B cell (primary cell): ENCODE measurements at regions not wholly inside any gene's neighbourhood (a gene's known extent, or its start where the extent isn't known, plus 50 kb on each side); places are given as distances from the start of the nearest gene placed in this dataset.

Experiments used
- ATAC-seq: fragments of 200-7000 bp; cut with Tn5 transposase; one replicate; pipeline ENCODE4 v1.10.0; 2021; ENCODE audit warnings: low read depth, mild to moderate bottlenecking, moderate number of reproducible peaks, moderate library complexity
- CTCF ChIA-PET: fragments of 350-600 bp; sonication (Branson Sonifier 250); formaldehyde crosslinking; loops from one replicate; lab custom pipeline; 2021; ENCODE audit warnings: antibody characterized with exemption, inconsistent platforms; lab: Charles Lee
- POLR2A ChIA-PET: fragments of 350-600 bp; sonication (Branson Sonifier 250); formaldehyde crosslinking; loops from one replicate; lab custom pipeline; 2021; ENCODE audit warnings: antibody characterized with exemption; lab: Charles Lee
- DNase-seq: peaks from one replicate; pipeline ENCODE4 v3.0.0; 2013
- H2AFZ ChIP-seq: 2 replicates; pipeline ENCODE4 v1.6.1; 2012; ENCODE audit warnings: mild to moderate bottlenecking, low read depth, low read length; ENCODE audit not compliant: insufficient read depth, poor library complexity, severe bottlenecking
- H3K27ac ChIP-seq, 2 donors: 1 replicate in 1 of 2; 2 replicates in 1 of 2; pipeline ENCODE4 v1.5.1; 2012 to 2013; ENCODE audit warnings: low read length in 2 of 2, mild to moderate bottlenecking in 2 of 2, moderate library complexity in 1 of 2
- H3K27me3 ChIP-seq, 4 experiments: fragments of 200-600 bp in 1 of 4; sonication (generic) in 1 of 4; replicated peaks in 1 of 4; 1 replicate in 2 of 4; 2 replicates in 2 of 4; pipeline versions ENCODE4 v1.6.1 to v1.7.0; 2013 to 2016; ENCODE audit warnings: low read length in 3 of 4, mild to moderate bottlenecking in 2 of 4, mixed read lengths in 1 of 4, moderate library complexity in 1 of 4; ENCODE audit not compliant: insufficient read depth in 4 of 4, control insufficient read depth in 3 of 4; ENCODE audit errors: control extremely low read depth in 1 of 4
- H3K36me3 ChIP-seq, 2 experiments: replicated peaks in 1 of 2; 1 replicate in 1 of 2; 2 replicates in 1 of 2; pipeline versions ENCODE4 v1.6.1 to v1.7.1; 2013; ENCODE audit warnings: low read length in 1 of 2; ENCODE audit not compliant: insufficient read depth in 2 of 2, control insufficient read depth in 1 of 2; ENCODE audit errors: control extremely low read depth in 1 of 2, extremely low read depth in 1 of 2
- H3K4me1 ChIP-seq, 2 donors: fragments of 200-600 bp in 1 of 2; sonication (generic) in 1 of 2; 1 replicate in 1 of 2; 2 replicates in 1 of 2; pipeline versions ENCODE4 v1.5.1 to v1.6.1; 2013 to 2017; ENCODE audit warnings: low read length in 2 of 2; ENCODE audit not compliant: control insufficient read depth in 2 of 2, insufficient read depth in 2 of 2
- H3K4me2 ChIP-seq: replicated peaks from 2 replicates; pipeline ENCODE3; 2012; ENCODE audit warnings: mild to moderate bottlenecking, low read depth, low read length; ENCODE audit not compliant: poor library complexity, severe bottlenecking
- H3K4me3 ChIP-seq, 5 experiments: fragments of 200-600 bp in 1 of 5; sonication (generic) in 1 of 5; 1 replicate in 3 of 5; 2 replicates in 2 of 5; pipeline versions ENCODE4 v1.5.1 to v1.7.0; 2011 to 2016; ENCODE audit warnings: low read length in 4 of 5, mild to moderate bottlenecking in 4 of 5, low read depth in 2 of 5, control low read depth in 1 of 5, moderate library complexity in 1 of 5; ENCODE audit not compliant: insufficient read depth in 1 of 5; ENCODE audit errors: control extremely low read depth in 1 of 5, extremely low read depth in 1 of 5
- H3K79me2 ChIP-seq: fragments of 200-600 bp; sonication (generic); one replicate; pipeline ENCODE4 v1.6.0; 2016; ENCODE audit warnings: low read length; ENCODE audit not compliant: control insufficient read depth, insufficient read depth
- H3K9ac ChIP-seq: fragments of 200-600 bp; sonication (generic); 2 replicates; pipeline ENCODE4 v1.6.1; 2017; ENCODE audit warnings: mild to moderate bottlenecking, low read length, moderate library complexity
- H3K9me3 ChIP-seq, 3 donors: one replicate each; pipeline versions ENCODE4 v1.6.1 to v1.7.1; 2013; ENCODE audit warnings: low read length in 2 of 3; ENCODE audit not compliant: control insufficient read depth in 2 of 3, insufficient read depth in 1 of 3; ENCODE audit errors: control extremely low read depth in 1 of 3
- H4K20me1 ChIP-seq: 2 replicates; pipeline ENCODE4 v1.6.0; 2012; ENCODE audit warnings: mild to moderate bottlenecking, low read length; ENCODE audit not compliant: insufficient read depth, control insufficient read depth, poor library complexity, severe bottlenecking
- H3K27ac Mint-ChIP-seq: one replicate; pipeline ENCODE4 v1.8.0; 2021; ENCODE audit warnings: mixed read lengths
- H3K27me3 Mint-ChIP-seq: one replicate; pipeline ENCODE4 v1.8.0; 2021; ENCODE audit warnings: mixed read lengths
- H3K4me1 Mint-ChIP-seq: one replicate; pipeline ENCODE4 v1.8.0; 2021; ENCODE audit warnings: mixed read lengths
- H3K4me3 Mint-ChIP-seq: one replicate; pipeline ENCODE4 v1.8.0; 2021; ENCODE audit warnings: mixed read lengths
- H3K9me3 Mint-ChIP-seq: one replicate; pipeline ENCODE4 v1.8.0; 2022; ENCODE audit warnings: mixed read lengths; ENCODE audit not compliant: insufficient read depth
- EZH2 ChIP-seq: IDR thresholded peaks from 2 replicates; pipeline ENCODE4 v1.6.1; 2012; ENCODE audit warnings: borderline replicate concordance, low read depth, mild to moderate bottlenecking, moderate library complexity, low read length; ENCODE audit not compliant: insufficient read depth, poor library complexity, severe bottlenecking
- WGBS: methylation state at CpG from one replicate; pipeline ENCODE4 v1.1.5; 2013; ENCODE audit warnings: missing lambda C conversion rate; ENCODE audit not compliant: insufficient coverage; 5-methylcytosine and 5-hydroxymethylcytosine counted together
- intact Hi-C: fragments of 100-400 bp; cut with micrococcal nuclease; formaldehyde crosslinking; loops from one replicate; pipeline ENCODE4 v1.10.0; 2022
- TF ChIP-seq, protein P1 (sequence below): fragments of 200-600 bp; IDR thresholded peaks from one replicate; pipeline ENCODE4 v1.8.0; 2022; ENCODE audit warnings: antibody characterized with exemption, mild to moderate bottlenecking

DNA sequence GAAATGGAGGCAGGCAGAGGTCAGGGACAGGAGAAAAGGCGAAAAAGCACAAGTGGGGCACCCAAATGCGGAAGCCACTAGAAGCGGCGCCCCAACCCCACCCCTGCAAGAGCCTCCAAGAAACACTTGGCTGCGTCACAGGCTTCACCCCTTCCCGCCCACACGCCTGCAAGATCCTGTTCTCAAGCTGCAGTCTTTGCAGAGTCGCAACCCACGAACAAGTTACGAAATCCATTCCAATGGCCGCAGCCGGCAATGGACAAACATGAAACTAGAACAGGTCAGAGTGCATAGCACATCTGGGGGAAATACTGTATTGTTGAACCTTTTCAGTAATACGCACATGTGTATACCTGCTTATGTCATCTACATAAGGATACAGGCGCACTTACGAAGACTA lies 103.6 kb downstream of the PSMG1 start:
- no peaks in the 10 kb centered on the region for H3K79me2 ChIP-seq
- intact Hi-C loops: no loop called here
- H3K9ac ChIP-seq: no peak overlapping the region
- H4K20me1 ChIP-seq: no peaks in the 10 kb centered on the region
- H2AFZ ChIP-seq: no peak overlapping the region
- ChIA-PET POLR2A (no interaction called here), CTCF (no interaction called here)
- H3K9me3 Mint-ChIP-seq: peaks cover 3% of the 10 kb centered on the region
- no peaks in the 10 kb centered on the region for H3K4me1 Mint-ChIP-seq
- no peak overlapping the region for H3K4me3 ChIP-seq
- H3K9me3 ChIP-seq: peaks cover 0 to 3% (median 1%) of the 10 kb centered on the region in 3 donors
- H3K4me3 Mint-ChIP-seq: no peak overlapping the region
- H3K36me3 ChIP-seq: no peaks in the 10 kb centered on the region
- WGBS: 92% methylated on average over 12 of the region's 15 CpGs
- no peak overlapping the region for H3K27ac Mint-ChIP-seq
- H3K27me3 Mint-ChIP-seq: peaks cover 16% of the 10 kb centered on the region
- DNase-seq (no peak), ATAC-seq (no peak)
- H3K27me3 ChIP-seq: no peaks in the 10 kb centered on the region
- H3K27ac ChIP-seq: no peak overlapping the region
- no peak for TF ChIP-seq EZH2
- TF ChIP-seq, protein P1, sequence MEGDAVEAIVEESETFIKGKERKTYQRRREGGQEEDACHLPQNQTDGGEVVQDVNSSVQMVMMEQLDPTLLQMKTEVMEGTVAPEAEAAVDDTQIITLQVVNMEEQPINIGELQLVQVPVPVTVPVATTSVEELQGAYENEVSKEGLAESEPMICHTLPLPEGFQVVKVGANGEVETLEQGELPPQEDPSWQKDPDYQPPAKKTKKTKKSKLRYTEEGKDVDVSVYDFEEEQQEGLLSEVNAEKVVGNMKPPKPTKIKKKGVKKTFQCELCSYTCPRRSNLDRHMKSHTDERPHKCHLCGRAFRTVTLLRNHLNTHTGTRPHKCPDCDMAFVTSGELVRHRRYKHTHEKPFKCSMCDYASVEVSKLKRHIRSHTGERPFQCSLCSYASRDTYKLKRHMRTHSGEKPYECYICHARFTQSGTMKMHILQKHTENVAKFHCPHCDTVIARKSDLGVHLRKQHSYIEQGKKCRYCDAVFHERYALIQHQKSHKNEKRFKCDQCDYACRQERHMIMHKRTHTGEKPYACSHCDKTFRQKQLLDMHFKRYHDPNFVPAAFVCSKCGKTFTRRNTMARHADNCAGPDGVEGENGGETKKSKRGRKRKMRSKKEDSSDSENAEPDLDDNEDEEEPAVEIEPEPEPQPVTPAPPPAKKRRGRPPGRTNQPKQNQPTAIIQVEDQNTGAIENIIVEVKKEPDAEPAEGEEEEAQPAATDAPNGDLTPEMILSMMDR: no peak
- no peak overlapping the region for H3K4me2 ChIP-seq
- no peaks in the 10 kb centered on the region for H3K4me1 ChIP-seq

DNA sequence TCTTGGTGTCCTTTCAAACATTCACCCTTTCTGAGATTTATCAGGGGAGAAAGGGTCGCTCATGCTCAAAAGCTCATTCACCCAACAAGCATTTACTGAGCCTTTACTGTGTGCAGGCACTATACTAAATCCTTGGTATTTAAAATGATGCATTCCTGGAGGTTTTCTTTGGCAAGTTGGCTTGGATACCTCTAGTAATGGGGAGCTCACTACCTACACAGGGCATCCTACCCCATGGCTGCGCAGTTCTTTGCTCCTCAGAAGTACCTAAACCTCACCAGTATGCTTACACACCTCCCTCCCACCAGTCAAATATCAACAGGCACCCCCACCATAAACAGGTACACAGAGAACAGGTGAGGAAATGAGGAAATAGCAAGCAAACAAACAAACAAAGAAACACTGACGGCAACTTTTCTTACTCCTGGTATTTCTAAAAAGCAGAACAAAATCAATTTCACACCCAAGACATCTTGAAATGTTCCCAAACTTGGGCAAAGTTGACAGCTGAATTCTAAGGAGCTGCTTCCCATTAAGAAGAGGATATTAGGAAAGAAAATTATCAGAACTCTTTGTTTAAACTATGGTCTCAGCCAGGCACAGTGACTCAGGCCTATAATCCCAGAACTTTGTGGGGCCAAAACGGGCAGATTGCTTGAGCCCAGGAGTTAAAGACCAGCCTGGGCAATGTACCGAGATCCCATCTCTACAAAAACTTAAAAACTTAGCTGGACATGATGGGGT lies 104.8 kb downstream of the PSMG1 start:
- Histone ChIP-seq H3K36me3 (no peaks in the 10 kb centered on the region), H3K4me3 (no peak overlapping the region), H2AFZ (no peak overlapping the region), H3K4me1 (no peaks in the 10 kb centered on the region), H4K20me1 (no peaks in the 10 kb centered on the region), H3K9me3 (peaks cover 0 to 3% (median 1%) of the 10 kb centered on the region in 3 donors), H3K4me2 (no peak overlapping the region), H3K9ac (no peak overlapping the region), H3K27me3 (no peaks in the 10 kb centered on the region), H3K79me2 (no peaks in the 10 kb centered on the region), H3K27ac (no peak overlapping the region)
- 86% methylated on average over 1 of the region's 5 CpGs for WGBS
- peaks cover 3% of the 10 kb centered on the region for H3K9me3 Mint-ChIP-seq
- H3K27me3 Mint-ChIP-seq: peaks cover 16% of the 10 kb centered on the region
- H3K4me1 Mint-ChIP-seq: no peaks in the 10 kb centered on the region
- ChIA-PET POLR2A (no interaction called here), CTCF (no interaction called here)
- ATAC-seq: no peak
- TF ChIP-seq, protein P1: no peak
- TF ChIP-seq EZH2: no peak
- no peak for DNase-seq
- H3K27ac Mint-ChIP-seq: no peak overlapping the region
- intact Hi-C loops: no loop called here
- no peak overlapping the region for H3K4me3 Mint-ChIP-seq
